ENCODE measurements at regions not wholly inside any gene's neighbourhood (a gene's known extent, or its start where the extent isn't known, plus 50 kb on each side); places are given as distances from the start of the nearest gene placed in this dataset.
"Not testable (repeated sequence)": the region's sequence is repeated elsewhere in the genome, so short reads cannot be mapped to it uniquely, and the experiment has no call there.

- DNase-seq, result no peak
Observed at GRCh38 chr6:99668036-99668705, 61.5 kb downstream of the PRDM13 start.

- no peak for DNase-seq
Observed at GRCh38 chr6:99689916-99690685, 83.5 kb downstream of the PRDM13 start.

- DNase-seq, result not testable (repeated sequence)
Observed at GRCh38 chr6:99702287-99702686, 95.7 kb downstream of the PRDM13 start.

GRCh38 chr6:99709062-99709461 is 102.4 kb downstream of the PRDM13 start:
- DNase-seq, result no peak

DNA sequence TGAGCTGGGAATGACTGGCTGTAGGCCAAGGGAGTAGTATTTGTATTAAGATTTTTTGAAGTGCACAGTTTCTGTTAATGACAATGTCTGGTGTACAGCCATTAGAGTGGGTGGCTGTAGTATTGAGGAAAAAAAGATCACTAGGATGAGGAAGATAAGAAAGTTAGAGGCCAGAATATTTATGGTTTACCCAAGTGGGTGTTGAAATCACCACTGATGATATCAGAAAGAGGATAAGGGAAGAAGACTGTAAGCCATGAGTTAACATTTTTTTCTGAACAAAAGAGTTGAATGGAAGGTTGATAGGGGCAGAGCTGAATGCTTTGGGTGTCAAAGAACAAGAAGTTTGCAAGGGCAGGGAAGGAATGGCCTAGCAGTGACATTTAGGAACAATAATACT is 104.7 kb downstream of the PRDM13 start:
- no peak for DNase-seq

DNA sequence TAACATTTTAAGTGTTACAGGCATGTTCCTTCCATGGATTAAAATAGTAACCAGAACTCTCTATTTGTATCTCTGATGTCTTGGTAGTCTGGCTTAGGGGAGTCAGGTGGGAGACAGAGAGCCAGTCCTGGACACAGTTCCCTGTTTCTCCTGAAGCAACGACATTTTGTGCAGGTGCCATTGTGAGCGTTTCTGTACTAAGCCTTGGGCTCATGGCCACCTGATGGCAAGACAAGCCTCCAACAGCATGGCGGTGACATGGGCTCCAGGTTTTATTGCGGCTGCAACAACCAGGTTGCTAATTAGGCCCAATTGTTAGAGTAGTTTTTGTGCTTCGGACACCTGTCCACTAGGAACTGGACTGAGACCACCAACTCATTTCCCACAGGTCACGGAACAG is 105.3 kb downstream of the PRDM13 start:
- no peak for DNase-seq

DNA sequence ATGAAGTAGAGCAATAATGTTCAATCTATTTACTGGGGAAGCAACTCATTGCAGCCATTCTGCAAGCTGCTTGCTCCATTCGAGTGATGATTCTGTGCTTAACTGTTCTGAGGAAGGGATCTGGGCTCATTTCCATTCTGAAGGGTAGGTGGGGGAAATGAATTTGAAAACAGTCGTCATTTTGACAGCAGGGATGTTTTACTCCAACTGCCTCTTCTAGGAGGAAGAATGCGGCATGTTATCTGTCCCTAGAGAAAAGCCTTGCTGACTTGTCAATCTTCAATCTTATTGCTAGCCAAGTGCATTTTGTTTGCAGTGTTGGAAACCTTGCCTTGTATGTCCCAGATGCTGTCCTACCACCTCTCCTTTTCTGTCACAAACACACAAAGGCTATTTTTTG is 105.9 kb downstream of the PRDM13 start:
- DNase-seq, result no peak

DNA sequence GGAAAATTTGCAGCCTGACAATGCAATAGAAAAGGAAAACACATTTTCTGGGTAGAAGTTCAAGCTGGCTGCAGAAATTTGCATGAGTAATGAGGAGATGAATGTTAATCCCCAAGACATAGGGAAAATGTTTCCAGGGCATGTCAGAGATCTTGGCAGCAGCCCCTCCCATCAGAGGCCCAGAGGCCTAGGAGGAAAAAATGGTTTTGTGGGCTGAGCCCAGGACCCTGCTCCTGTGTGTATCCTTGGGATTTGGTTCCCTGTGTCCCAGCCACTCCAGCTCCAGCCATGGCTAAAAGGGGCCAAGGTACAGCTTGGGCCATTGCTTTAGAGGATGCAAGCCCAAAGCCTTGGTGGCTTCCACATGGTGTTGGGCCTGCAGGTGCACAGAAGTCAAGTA is 115.4 kb downstream of the PRDM13 start:
- not testable (repeated sequence) for DNase-seq

- not testable (repeated sequence) for DNase-seq
Observed at GRCh38 chr6:99730237-99730636, 123.6 kb downstream of the PRDM13 start.

DNA sequence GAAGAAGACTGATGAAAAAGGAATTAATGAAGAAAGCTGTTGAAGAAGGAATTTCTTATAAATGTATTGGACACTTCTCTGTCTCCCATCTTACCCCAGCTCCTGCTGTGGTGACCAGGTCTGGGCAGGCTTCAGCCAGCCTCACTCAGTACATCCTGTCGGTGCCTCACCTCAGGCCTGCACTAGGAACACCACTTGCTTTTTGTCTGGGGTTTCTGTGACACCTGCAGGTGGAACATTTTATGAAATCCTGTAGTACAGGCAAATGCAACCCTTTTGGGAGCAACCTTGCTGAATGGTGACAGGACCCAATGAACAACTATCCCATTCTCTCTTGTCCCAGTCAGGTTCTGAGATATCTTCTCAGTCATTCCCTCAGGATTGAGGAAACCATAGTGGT is 129.7 kb downstream of the PRDM13 start:
- DNase-seq, result no peak

DNA sequence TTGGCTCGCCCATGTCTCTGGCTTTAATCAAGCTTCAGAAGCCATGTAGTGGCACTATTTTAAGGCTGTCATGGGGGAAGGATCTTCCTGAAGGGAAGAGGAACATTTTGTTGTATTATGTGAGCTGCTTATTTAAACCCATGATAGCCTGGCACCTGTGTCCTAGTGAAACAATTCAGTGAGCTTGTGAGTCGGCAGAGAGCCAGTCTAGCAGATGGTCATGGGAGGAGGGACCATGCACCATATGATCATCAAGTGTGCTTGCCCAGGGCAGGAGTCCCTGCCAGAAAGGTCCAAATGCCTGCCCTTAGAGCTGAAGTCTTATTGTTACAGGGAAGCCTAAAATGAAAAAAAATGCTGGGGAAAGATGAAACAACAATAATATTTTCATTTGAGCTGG is 132.9 kb downstream of the PRDM13 start:
- DNase-seq, result no peak

DNA sequence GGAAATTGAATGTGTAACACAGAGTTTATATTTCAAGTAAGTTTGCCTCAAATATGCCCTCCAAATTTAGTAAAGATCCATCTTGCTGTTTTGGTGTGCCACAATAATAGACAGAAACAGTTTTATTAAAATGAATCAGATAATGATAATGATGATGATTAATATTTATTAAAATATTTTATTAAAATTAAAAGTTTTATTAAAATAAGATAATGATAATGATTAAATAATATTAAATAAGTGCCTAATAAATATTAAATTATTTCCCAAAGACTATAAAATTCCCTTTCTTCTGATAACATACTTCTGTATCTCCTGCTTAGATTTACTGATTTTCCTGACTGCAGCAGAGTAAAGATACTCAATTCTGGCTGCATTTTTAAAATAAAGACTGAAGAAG is 134.5 kb downstream of the PRDM13 start:
- no peak for DNase-seq

GRCh38 chr6:99743647-99744046 is 137.0 kb downstream of the PRDM13 start:
- DNase-seq, result no peak

DNA sequence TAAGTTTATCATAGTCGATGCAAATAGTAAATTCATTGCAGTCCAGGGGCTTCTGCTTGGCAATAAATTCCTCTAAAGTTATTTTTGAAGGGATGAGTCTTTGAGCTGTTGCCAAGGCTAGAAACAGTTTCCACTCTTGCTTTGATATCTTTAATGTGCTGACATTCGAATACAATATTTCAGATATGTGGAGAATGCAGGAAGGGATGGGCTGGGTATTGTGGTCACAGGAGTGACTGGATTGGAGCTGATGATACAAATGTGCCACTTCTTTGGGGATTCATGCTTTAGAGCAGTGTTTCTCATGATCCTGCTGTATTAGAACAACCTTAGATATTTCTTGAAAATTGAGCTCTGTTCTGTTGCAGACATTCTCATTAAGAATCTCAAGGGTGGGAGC is 139.0 kb downstream of the PRDM13 start:
- no peak for DNase-seq

DNA sequence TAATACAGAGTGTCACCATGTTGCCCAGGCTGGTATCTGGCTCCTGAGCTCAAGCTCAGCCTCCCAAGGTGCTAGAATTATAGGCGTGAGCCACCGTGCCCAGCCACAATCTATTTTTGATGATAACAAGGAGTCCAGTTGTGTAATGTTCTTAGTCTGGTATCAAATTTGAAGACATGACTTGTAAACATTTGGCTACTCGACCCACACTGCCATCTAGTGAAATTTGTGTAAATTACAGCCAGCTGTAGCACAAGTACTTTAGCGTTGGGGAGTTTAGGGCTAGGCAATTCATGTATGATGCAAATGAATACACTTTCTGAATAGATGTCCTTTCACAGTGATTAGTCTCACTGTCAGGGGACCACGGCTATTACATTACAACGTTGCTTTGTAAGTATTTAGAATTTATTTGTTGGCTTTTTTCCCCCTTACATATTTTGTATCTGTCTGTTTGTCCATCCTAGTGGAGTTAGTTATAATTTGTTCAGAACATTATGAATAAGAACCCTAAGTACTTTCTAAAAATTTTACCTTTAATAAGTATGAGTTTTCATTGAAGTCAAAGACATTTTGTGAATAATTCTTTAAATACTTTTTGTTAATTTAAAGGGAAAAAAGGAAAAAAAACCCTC is 139.7 kb downstream of the PRDM13 start:
- peak; percentile 40 for DNase-seq

GRCh38 chr6:99761711-99762110 is 155.1 kb downstream of the PRDM13 start:
- DNase-seq, result no peak

GRCh38 chr6:99768166-99768565 is 161.5 kb downstream of the PRDM13 start:
- DNase-seq, result no peak

- no peak for DNase-seq
Observed at GRCh38 chr6:99779631-99780555, 173.3 kb downstream of the PRDM13 start.

- no peak for DNase-seq
Observed at GRCh38 chr6:99780556-99780885, 173.9 kb downstream of the PRDM13 start.

DNA sequence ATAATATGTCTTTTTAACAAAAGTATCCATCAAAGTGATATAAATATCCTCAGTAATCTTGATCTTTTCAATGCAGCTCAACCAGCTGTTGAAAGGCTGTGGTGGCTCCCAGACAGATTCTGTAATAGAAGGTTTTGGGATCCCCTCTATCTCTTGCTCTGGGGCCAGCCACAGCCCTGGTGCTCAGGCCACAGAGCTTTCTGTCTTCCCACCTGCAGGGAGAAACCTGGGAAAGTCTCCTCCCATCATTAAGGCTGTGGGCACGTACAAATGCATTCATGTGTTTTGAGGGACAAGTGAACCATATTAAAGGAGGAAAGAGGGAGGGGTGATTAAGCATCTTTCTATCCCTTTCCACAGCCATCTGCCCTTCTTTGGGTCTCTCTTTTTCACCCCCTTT is 183.1 kb downstream of the PRDM13 start:
- no peak for DNase-seq

GRCh38 chr6:99790679-99791078 is 184.0 kb downstream of the PRDM13 start:
- no peak for DNase-seq

DNA sequence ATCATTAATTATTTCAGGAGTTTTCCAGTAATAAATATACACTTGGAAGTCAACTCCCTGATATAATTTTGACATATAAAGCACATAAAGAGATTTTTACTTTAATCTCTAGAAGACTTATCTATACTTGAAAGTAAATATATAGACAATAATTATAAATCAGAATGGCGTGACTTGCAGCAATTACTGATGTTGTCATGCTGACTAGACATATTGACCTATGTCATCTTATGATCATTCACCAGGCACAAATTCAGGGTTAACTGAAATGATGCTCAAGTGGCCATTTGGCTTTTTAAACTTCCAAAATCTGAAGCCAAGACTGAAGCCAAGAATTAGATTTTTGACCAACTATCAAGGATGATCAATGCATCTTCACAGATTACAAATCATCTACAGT is 192.2 kb downstream of the MCHR2 start:
- DNase-seq, result no peak

Data from skin of body (tissue), 1 donor.